Esophagus muscularis mucosa (tissue), 3 donors: ENCODE measurements at regions not wholly inside any gene's neighbourhood (a gene's known extent, or its start where the extent isn't known, plus 50 kb on each side); places are given as distances from the start of the nearest gene placed in this dataset.

Experiments
- EP300 ChIP-seq: sonication (generic); formaldehyde crosslinking; IDR thresholded peaks from one replicate; pipeline ENCODE4 v1.6.1; 2017; ENCODE audit warnings: antibody characterized with exemption
- POLR2AphosphoS5 ChIP-seq, 2 donors: sonication (generic); formaldehyde crosslinking; IDR thresholded peaks; one replicate each; pipeline ENCODE4 v1.6.1; 2017; ENCODE audit warnings: antibody characterized with exemption in 2 of 2

GRCh38 chr3:161821591-161821990 is 325.0 kb downstream of the OTOL1 start:
- TF ChIP-seq POLR2AphosphoS5 (IDR thresholded peaks at IDR 0.05) = no peak
- no peak for TF ChIP-seq EP300
